ENCODE measurements at regions not wholly inside any gene's neighbourhood (a gene's known extent, or its start where the extent isn't known, plus 50 kb on each side); places are given as distances from the start of the nearest gene placed in this dataset.

- Histone ChIP-seq H3K9me1 (ENCODE audit: insufficient read depth, low read length) (no peaks in the 10 kb centered on the region; the same call in 1 of the 2 replicates), H3K4me2 (ENCODE audit: low read depth, low read length) (no peak overlapping the region), H3K4me3 (ENCODE audit: insufficient read depth, low read depth, low read length) (no peak overlapping the region), H4K5ac (ENCODE audit: low read depth, low read length) (no peak overlapping the region), H3K27me3 (ENCODE audit: control insufficient read depth, insufficient read depth, low read length) (no peaks in the 10 kb centered on the region), H3K14ac (replicated peaks; ENCODE audit: low read depth, low read length) (peak overlapping the region; percentile 69; the same call in 1 of the 2 replicates), H3K18ac (ENCODE audit: low read depth, low read length) (no peak overlapping the region), H2BK15ac (ENCODE audit: low read depth, low read length) (no peak overlapping the region), H3K79me1 (ENCODE audit: low read depth in 1 of 2, low read length in 2 of 2) (no peaks in the 10 kb centered on the region), H2AK9ac (replicated peaks; ENCODE audit: low read depth, low read length, poor library complexity) (no peak overlapping the region), H3K27ac (ENCODE audit: insufficient read depth, low read length) (no peak overlapping the region), H2BK120ac (ENCODE audit: low read depth, low read length) (peak overlapping the region; percentile 10; the same call in 1 of the 2 replicates), H3K36me3 (ENCODE audit: control insufficient read depth, insufficient read depth, low read length) (no peaks in the 10 kb centered on the region), H2AFZ (replicated peaks; ENCODE audit: low read length, poor library complexity) (no peak overlapping the region), H3K4ac (ENCODE audit: low read depth, low read length) (peak overlapping the region; percentile 40; the same call in 1 of the 2 replicates), H4K20me1 (ENCODE audit: insufficient read depth, low read length) (no peaks in the 10 kb centered on the region), H2BK5ac (ENCODE audit: low read depth, low read length, poor library complexity, severe bottlenecking) (no peak overlapping the region), H4K8ac (ENCODE audit: low read depth in 2 of 2, low read length in 2 of 2) (peak overlapping the region in 1 of 2 experiments; percentile 6; a peak in 1 of 4 replicates), H2AK5ac (ENCODE audit: low read depth, low read length) (peak overlapping the region; percentile 75; the same call in 1 of the 2 replicates), H3K23ac (ENCODE audit: low read depth, low read length) (no peak overlapping the region), H4K91ac (ENCODE audit: insufficient read depth, low read depth, low read length) (0 out of 2 replicates have a peak overlapping the region, but pooled peaks have one; percentile 17), H3K56ac (ENCODE audit: extremely low read depth, insufficient read depth, low read length) (no peak overlapping the region), H3K4me1 (ENCODE audit: control insufficient read depth, insufficient read depth, low read length) (peaks cover 6% of the 10 kb centered on the region; the same call in 1 of the 2 replicates), H2BK20ac (ENCODE audit: low read depth, low read length) (no peak overlapping the region; the same call in 1 of the 2 replicates), H3K9me3 (ENCODE audit: control insufficient read depth, insufficient read depth, low read length) (no peaks in the 10 kb centered on the region), H3K9ac (ENCODE audit: low read depth, low read length) (no peak overlapping the region)
- intact Hi-C loops (cut with micrococcal nuclease): no loop called here
- dilution Hi-C loops (cut with HindIII; ENCODE audit: low sequenced_read_pairs, unreplicated experiment): no loop called here
- no peak for ATAC-seq (ENCODE audit: low read depth)
- no TSS peak for BruUV-seq (replicated peaks)
- TF ChIP-seq MAFK (IDR thresholded peaks at IDR 0.05; ENCODE audit: low read depth, low read length) (peak; percentile 79), CEBPB (IDR thresholded peaks at IDR 0.05; ENCODE audit: low read depth, low read length) (no peak), CTCF (conservative IDR thresholded peaks at IDR 0.05; ENCODE audit: low read depth, low read length) (no peak), MXI1 (IDR thresholded peaks at IDR 0.05; ENCODE audit: borderline replicate concordance, low read depth, low read length) (no peak), POLR2A (IDR thresholded peaks at IDR 0.05; ENCODE audit: low read depth, low read length) (no peak), RCOR1 (IDR thresholded peaks at IDR 0.05; ENCODE audit: insufficient replicate concordance, low read length) (no peak), FOS (IDR thresholded peaks at IDR 0.05; ENCODE audit: low read depth, low read length) (no peak)
- no CpG with 5 or more reads among the region's 3 CpGs for WGBS, 2 experiments (ENCODE audit: extremely low coverage in 2 of 2, insufficient read length in 1 of 2)
- DNase-seq: no peak
- POLR2A ChIA-PET (ENCODE audit: unreplicated experiment): interaction anchor here (0.6 kb wide), 1 partner anchor 322 kb away, joined by 16 read pairs; no protein-coding TSS in a partner anchor
- CTCF ChIA-PET: no interaction called here
- in situ Hi-C loops (cut with MboI; ENCODE audit: low sequenced_read_pairs): no loop called here
Measured at GRCh38 chr15:36330598-36330997, 248.8 kb upstream of the CDIN1 start.

Measured in IMR-90 (cell line).